H1 (cell line): ENCODE measurements at regions not wholly inside any gene's neighbourhood (a gene's known extent, or its start where the extent isn't known, plus 50 kb on each side); places are given as distances from the start of the nearest gene placed in this dataset.

ENCODE experiments used
- CHD2 ChIP-seq: IDR thresholded peaks from 2 replicates; pipeline ENCODE4 v1.6.1; 2012; ENCODE audit warnings: low read length, improper control_type of control experiment
- EP300 ChIP-seq, 2 experiments: IDR thresholded peaks; 1 replicate in 1 of 2; 2 replicates in 1 of 2; pipeline ENCODE4 v1.6.1; 2011 to 2012; ENCODE audit warnings: low read depth in 2 of 2, low read length in 2 of 2, mild to moderate bottlenecking in 2 of 2, borderline replicate concordance in 1 of 2, inconsistent platforms in 1 of 2, moderate library complexity in 1 of 2
- EZH2 ChIP-seq: fragments of 200-600 bp; sonication (generic); IDR thresholded peaks from 2 replicates; pipeline ENCODE4 v1.7.1; 2012; ENCODE audit warnings: low read depth, mild to moderate bottlenecking, moderate library complexity, low read length, inconsistent platforms; ENCODE audit not compliant: severe bottlenecking
- HDAC2 ChIP-seq, 2 experiments: fragments of 300-600 bp in 1 of 2; sonication (generic) in 1 of 2; IDR thresholded peaks; 2 replicates each; pipeline ENCODE4 v1.6.1; 2011 to 2012; ENCODE audit warnings: low read depth in 2 of 2, low read length in 2 of 2, mild to moderate bottlenecking in 2 of 2, moderate library complexity in 2 of 2, borderline replicate concordance in 1 of 2, inconsistent platforms in 1 of 2
- POU5F1 ChIP-seq: IDR thresholded peaks from 2 replicates; pipeline ENCODE4 v1.6.1; 2011; ENCODE audit warnings: low read depth, mild to moderate bottlenecking, low read length, moderate library complexity
- YY1 ChIP-seq: IDR thresholded peaks from 2 replicates; pipeline ENCODE4 v1.6.1; 2011; ENCODE audit warnings: low read depth, mild to moderate bottlenecking, low read length
- TF ChIP-seq, protein P1 (sequence below), 3 experiments: IDR thresholded peaks; 1 replicate in 2 of 3; 2 replicates in 1 of 3; pipeline versions ENCODE4 v1.5.1 to v1.6.1; 2011; ENCODE audit warnings: low read length in 3 of 3, mild to moderate bottlenecking in 3 of 3, inconsistent platforms in 2 of 3, low read depth in 1 of 3, moderate library complexity in 1 of 3; ENCODE audit not compliant: insufficient read depth in 1 of 3; ENCODE audit errors: control extremely low read depth in 1 of 3
- TF ChIP-seq, protein P2 (sequence below): IDR thresholded peaks from 2 replicates; pipeline ENCODE4 v1.6.1; 2012; ENCODE audit warnings: inconsistent platforms

DNA sequence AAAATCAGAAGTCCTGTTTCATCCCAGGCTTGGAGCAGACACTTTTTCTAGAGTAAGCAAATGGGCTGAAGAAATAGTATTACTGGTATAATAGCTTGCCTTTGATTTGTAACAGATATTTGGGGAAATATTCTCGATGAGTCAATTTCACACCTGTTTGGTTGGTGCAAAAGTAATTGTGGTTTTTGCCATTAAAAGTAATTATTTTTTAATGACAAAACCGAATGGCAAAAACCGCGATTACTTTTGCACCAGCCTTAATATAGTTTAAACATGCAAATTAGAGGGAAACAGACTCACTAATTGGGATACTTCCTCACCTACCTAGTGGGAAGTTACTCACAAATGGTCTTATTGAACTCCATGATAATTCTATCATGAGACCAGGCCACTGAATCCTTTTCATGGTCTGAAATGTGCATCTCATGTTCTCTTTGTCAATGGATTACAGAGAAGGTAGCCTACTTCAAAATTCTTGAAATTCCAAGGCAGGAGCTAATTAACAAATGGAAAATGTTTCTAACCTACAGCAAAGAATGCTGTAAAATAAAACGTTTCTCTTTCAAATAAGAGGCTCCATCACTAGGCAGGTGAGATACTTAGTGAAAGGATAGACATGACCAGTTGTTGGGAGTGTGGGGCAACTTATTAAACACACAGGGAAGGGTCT lies 391.3 kb downstream of the EMP1 start:
- TF ChIP-seq CHD2 = no peak
- TF ChIP-seq, protein P1, sequence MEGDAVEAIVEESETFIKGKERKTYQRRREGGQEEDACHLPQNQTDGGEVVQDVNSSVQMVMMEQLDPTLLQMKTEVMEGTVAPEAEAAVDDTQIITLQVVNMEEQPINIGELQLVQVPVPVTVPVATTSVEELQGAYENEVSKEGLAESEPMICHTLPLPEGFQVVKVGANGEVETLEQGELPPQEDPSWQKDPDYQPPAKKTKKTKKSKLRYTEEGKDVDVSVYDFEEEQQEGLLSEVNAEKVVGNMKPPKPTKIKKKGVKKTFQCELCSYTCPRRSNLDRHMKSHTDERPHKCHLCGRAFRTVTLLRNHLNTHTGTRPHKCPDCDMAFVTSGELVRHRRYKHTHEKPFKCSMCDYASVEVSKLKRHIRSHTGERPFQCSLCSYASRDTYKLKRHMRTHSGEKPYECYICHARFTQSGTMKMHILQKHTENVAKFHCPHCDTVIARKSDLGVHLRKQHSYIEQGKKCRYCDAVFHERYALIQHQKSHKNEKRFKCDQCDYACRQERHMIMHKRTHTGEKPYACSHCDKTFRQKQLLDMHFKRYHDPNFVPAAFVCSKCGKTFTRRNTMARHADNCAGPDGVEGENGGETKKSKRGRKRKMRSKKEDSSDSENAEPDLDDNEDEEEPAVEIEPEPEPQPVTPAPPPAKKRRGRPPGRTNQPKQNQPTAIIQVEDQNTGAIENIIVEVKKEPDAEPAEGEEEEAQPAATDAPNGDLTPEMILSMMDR (IDR thresholded peaks at IDR 0.05; ENCODE audit: control extremely low read depth in 1 of 3, insufficient read depth in 1 of 3, low read depth in 1 of 3, low read length in 3 of 3) = no peak
- no peak for TF ChIP-seq HDAC2 (IDR thresholded peaks at IDR 0.05; ENCODE audit: borderline replicate concordance in 1 of 2, low read depth in 2 of 2, low read length in 2 of 2)
- no peak for TF ChIP-seq EZH2
- no peak for TF ChIP-seq YY1
- no peak for TF ChIP-seq EP300 (IDR thresholded peaks at IDR 0.05; ENCODE audit: borderline replicate concordance in 1 of 2, low read depth in 2 of 2, low read length in 2 of 2)
- TF ChIP-seq, protein P2, sequence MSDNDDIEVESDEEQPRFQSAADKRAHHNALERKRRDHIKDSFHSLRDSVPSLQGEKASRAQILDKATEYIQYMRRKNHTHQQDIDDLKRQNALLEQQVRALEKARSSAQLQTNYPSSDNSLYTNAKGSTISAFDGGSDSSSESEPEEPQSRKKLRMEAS = no peak
- no peak for TF ChIP-seq POU5F1
